ENCODE measurements at regions not wholly inside any gene's neighbourhood (a gene's known extent, or its start where the extent isn't known, plus 50 kb on each side); places are given as distances from the start of the nearest gene placed in this dataset.

- no peak for DNase-seq (ENCODE audit: low spot score)
These were observed 289.1 kb downstream of the PCDH19 start for GRCh38 chrX:100120956-100121355.

GRCh38 chrX:100098660-100099375, 311.3 kb downstream of the PCDH19 start:
- DNase-seq (ENCODE audit: low spot score): no peak

GRCh38 chrX:100090931-100091330, 319.1 kb downstream of the PCDH19 start:
- no peak for DNase-seq (ENCODE audit: low spot score)

- DNase-seq (ENCODE audit: low spot score): no peak
These were observed 320.3 kb downstream of the PCDH19 start for GRCh38 chrX:100089724-100090123.

- DNase-seq (ENCODE audit: low spot score): no peak
These were observed 324.2 kb downstream of the PCDH19 start for GRCh38 chrX:100085846-100086245.

DNA sequence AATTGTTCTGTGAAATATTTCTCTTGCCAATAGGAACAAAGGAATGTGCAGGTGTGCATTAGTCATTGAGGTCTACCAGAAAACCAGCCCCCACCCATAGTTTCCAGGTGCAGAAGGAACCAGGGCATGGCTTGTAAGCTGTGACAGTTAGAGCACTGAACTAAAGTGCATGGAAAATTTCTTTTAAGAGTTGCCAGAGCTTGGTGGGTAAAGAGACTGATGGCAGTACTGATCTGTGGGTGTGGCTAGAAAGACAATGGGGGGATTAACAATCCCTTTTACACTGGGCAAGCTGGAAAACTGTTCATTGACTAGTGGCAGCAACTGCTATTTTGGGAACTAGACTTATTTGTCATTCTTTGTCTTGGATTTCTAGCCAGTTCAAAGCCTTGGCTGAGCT, 326.9 kb downstream of the PCDH19 start:
- peak; percentile 5 for DNase-seq (ENCODE audit: low spot score)

DNA sequence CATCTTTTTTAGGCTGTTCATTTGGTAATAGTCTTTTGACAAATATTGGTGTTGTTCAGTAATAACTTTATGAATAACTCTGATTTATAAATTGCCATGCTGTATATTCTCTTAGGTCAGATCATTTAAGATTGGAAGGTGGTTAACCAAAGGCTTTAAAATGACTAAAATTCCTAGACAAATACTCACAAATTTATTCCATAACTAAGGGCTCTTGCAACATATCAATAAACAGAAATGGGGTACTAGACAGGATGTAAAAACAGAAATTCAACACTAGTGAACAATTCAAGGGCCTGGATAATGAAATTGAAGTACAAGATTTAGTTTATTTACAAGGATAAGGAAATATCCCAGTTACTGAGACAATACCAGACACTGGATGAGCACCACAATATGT, 328.6 kb downstream of the PCDH19 start:
- DNase-seq (ENCODE audit: low spot score): no peak

GRCh38 chrX:100076031-100076430, 334.0 kb downstream of the PCDH19 start:
- DNase-seq (ENCODE audit: low spot score): no peak

GRCh38 chrX:100072336-100072735, 337.7 kb downstream of the PCDH19 start:
- DNase-seq (ENCODE audit: low spot score): no peak

- peak; percentile 5 for DNase-seq (ENCODE audit: low spot score)
These were observed 339.7 kb downstream of the PCDH19 start for GRCh38 chrX:100070334-100070849.

DNA sequence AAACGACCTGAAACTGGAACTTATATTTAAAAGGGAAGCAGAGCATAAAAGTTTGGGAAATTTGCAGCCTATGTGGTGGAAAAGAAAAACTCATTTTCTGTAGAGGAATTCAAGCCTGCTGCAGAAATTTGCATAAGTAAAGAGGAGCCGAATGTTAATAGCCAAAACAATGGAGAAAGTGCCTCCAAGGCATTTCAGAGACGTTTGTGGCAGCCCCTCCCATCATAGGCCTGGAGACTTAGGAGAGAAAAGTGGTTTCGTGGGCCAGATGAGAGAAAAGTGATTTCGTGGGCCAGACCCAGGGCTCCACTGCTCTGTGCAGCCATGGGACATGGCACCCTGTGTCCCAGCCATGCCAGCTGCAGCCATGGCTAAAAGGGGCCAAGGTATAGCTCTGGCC, 361.9 kb downstream of the PCDH19 start:
- DNase-seq (ENCODE audit: low spot score): no peak

All from iPS-NIHi11 (cell line).